Suprapubic skin (tissue), 4 donors: ENCODE measurements at regions not wholly inside any gene's neighbourhood (a gene's known extent, or its start where the extent isn't known, plus 50 kb on each side); places are given as distances from the start of the nearest gene placed in this dataset.

Experiments
- DNase-seq, 2 donors: peaks; one replicate each; pipeline ENCODE4 v3.0.0-alpha.2; 2019; ENCODE audit warnings: low spot score in 2 of 2
- H3K27ac ChIP-seq: fragments of 200-600 bp; sonication (generic); one replicate; pipeline ENCODE4 v1.5.1; 2019
- H3K27me3 ChIP-seq: fragments of 200-600 bp; sonication (generic); one replicate; pipeline ENCODE4 v1.5.1; 2019
- H3K36me3 ChIP-seq: fragments of 200-600 bp; sonication (generic); one replicate; pipeline ENCODE4 v1.5.1; 2019
- H3K4me1 ChIP-seq: fragments of 200-600 bp; sonication (generic); one replicate; pipeline ENCODE4 v1.5.1; 2019
- H3K4me3 ChIP-seq: fragments of 200-600 bp; sonication (generic); one replicate; pipeline ENCODE4 v1.5.1; 2019; ENCODE audit warnings: mild to moderate bottlenecking
- H3K9me3 ChIP-seq: fragments of 200-600 bp; sonication (generic); one replicate; pipeline ENCODE4 v1.5.1; 2019
- EP300 ChIP-seq: sonication (generic); formaldehyde crosslinking; IDR thresholded peaks from one replicate; pipeline ENCODE4 v1.6.1; 2017; ENCODE audit warnings: antibody characterized with exemption
- POLR2A ChIP-seq, 2 donors: fragments of 450-650 bp; IDR thresholded peaks; one replicate each; pipeline ENCODE4 v1.6.1; 2017; ENCODE audit warnings: antibody characterized with exemption in 2 of 2, mild to moderate bottlenecking in 2 of 2, moderate library complexity in 2 of 2
- POLR2AphosphoS5 ChIP-seq, 3 donors: sonication (generic); formaldehyde crosslinking; IDR thresholded peaks; one replicate each; pipeline ENCODE4 v1.6.1; 2017; ENCODE audit warnings: antibody characterized with exemption in 3 of 3
- WGBS: methylation state at CpG from one replicate; pipeline ENCODE4 v1.1.5; 2018; 5-methylcytosine and 5-hydroxymethylcytosine counted together
- TF ChIP-seq, protein P1 (sequence below), 2 donors: fragments of 200-600 bp in 1 of 2; fragments of 450-650 bp in 1 of 2; sonication (generic) in 1 of 2; IDR thresholded peaks; one replicate each; pipeline ENCODE4 v1.5.1; 2016 to 2019; ENCODE audit warnings: antibody characterized with exemption in 2 of 2, mild to moderate bottlenecking in 1 of 2, moderate library complexity in 1 of 2

DNA sequence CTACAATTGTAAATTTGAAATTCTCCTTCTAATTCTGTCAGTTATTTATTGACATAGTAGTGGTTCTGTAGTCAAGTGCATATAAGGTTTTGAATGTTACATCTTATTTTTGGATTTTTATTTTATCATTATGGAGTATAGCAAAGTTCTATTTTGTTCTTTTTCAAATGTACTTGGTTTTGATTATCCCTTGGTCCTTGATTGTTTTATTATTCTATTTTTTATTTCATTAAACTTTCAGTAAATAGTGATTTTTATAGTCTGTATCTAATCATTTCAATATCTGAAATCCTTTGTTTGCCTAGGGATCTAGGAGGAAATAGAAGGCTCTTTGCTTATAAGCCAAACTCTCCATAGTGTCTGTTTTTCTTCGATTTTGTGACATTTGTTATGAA is 87.8 kb downstream of the HFE start:
- no peaks in the 10 kb centered on the region for H3K36me3 ChIP-seq
- H3K27me3 ChIP-seq, result no peaks in the 10 kb centered on the region
- no peak overlapping the region for H3K27ac ChIP-seq
- no peak for DNase-seq
- peaks cover 17% of the 10 kb centered on the region for H3K4me1 ChIP-seq
- H3K9me3 ChIP-seq, result no peaks in the 10 kb centered on the region
- TF ChIP-seq POLR2A (IDR thresholded peaks at IDR 0.05), result no peak
- TF ChIP-seq POLR2AphosphoS5 (IDR thresholded peaks at IDR 0.05), result no peak
- TF ChIP-seq EP300, result no peak
- TF ChIP-seq, protein P1, sequence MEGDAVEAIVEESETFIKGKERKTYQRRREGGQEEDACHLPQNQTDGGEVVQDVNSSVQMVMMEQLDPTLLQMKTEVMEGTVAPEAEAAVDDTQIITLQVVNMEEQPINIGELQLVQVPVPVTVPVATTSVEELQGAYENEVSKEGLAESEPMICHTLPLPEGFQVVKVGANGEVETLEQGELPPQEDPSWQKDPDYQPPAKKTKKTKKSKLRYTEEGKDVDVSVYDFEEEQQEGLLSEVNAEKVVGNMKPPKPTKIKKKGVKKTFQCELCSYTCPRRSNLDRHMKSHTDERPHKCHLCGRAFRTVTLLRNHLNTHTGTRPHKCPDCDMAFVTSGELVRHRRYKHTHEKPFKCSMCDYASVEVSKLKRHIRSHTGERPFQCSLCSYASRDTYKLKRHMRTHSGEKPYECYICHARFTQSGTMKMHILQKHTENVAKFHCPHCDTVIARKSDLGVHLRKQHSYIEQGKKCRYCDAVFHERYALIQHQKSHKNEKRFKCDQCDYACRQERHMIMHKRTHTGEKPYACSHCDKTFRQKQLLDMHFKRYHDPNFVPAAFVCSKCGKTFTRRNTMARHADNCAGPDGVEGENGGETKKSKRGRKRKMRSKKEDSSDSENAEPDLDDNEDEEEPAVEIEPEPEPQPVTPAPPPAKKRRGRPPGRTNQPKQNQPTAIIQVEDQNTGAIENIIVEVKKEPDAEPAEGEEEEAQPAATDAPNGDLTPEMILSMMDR (IDR thresholded peaks at IDR 0.05), result no peak
- 30% methylated on average over 1 of the region's 1 CpG for WGBS
- H3K4me3 ChIP-seq, result no peak overlapping the region

DNA sequence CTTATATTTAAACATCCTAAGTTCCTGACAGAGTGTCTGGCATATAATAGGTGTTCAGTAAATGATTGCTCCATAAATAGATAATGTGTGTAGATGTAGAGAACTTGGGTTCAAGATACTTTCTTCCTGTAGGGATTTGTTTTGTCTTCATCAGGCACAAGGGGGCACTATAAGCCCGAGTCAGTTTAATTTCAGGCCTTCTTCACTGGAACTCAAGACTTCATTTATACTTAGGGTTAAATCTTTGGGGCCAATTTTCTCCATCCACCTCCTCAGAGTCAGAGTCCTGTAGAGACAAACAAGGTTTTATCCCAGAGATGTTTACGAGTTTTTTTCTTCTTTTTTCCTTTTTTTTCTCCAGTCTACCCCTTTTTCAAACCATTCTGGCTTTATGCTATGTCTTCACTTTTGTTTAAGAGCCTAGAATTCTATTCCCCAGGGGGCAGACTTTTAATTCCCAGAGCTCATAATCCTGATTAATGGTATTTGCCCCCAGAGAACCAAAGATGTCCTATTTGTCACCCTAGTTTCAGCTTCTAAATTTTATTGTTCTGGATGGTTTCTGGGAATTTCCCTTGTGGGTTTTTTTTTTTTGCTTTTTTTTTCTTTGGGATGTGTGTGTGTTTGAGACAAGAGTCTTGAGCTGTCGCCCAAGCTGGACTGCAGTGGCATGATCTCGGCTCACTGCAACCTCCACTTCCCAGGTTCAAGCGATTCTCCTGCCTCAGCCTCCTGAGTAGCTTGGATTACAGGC is 88.4 kb downstream of the HFE start:
- H3K27ac ChIP-seq, result no peak overlapping the region
- H3K4me1 ChIP-seq, result peaks cover 17% of the 10 kb centered on the region
- no peak for DNase-seq
- 79% methylated on average over 5 of the region's 5 CpGs for WGBS
- no peaks in the 10 kb centered on the region for H3K27me3 ChIP-seq
- H3K4me3 ChIP-seq, result no peak overlapping the region
- H3K36me3 ChIP-seq, result no peaks in the 10 kb centered on the region
- TF ChIP-seq EP300 (no peak), POLR2AphosphoS5 (IDR thresholded peaks at IDR 0.05) (no peak), POLR2A (IDR thresholded peaks at IDR 0.05) (no peak)
- TF ChIP-seq, protein P1 (IDR thresholded peaks at IDR 0.05), result peak; percentile 36 to 40
- no peaks in the 10 kb centered on the region for H3K9me3 ChIP-seq

DNA sequence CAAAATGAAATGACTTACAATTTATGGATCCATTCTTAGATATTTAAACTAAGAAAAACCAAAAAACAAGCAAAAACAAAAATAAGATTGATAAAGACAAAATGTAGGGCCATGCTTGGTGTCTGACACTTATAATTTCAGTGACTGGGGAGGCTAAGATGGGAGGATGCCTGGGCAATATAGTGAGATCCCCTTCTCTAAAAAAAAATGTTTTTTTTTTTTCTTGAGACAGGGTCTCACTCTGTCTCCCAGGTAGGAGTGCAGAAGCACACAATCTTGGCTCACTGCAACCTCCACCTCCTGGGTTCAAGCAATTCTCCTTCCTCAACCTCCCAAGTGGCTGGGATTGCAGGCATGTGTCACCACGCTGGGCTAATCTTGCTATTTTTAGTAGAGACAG is 92.4 kb downstream of the HFE start:
- DNase-seq, result no peak
- H3K4me3 ChIP-seq, result no peak overlapping the region

DNA sequence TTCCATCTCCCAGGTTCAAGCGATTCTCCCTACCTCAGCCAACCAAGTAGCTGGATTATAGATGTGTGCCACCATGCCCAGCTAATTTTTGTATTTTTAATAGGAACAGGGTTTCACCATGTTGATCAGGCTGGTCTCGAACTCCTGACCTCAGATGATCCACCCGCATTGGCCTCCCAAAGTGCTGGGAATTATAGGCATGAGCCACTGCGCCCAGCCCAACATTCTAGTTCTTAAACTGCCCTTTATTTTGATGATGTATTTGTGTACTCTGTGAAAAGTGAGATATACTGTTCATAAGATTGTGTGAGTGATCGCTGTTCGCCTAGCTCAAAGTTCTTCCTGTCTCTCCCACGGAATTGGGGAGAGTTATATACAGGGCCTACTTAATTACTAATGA is 93.1 kb downstream of the HFE start:
- H3K27ac ChIP-seq, result no peak overlapping the region
- H3K4me3 ChIP-seq, result no peak overlapping the region
- H3K36me3 ChIP-seq, result no peaks in the 10 kb centered on the region
- WGBS, result 82% methylated on average over 7 of the region's 7 CpGs
- no peaks in the 10 kb centered on the region for H3K27me3 ChIP-seq
- DNase-seq, result no peak
- TF ChIP-seq POLR2A (IDR thresholded peaks at IDR 0.05) (no peak), POLR2AphosphoS5 (IDR thresholded peaks at IDR 0.05) (no peak), EP300 (no peak)
- TF ChIP-seq, protein P1 (IDR thresholded peaks at IDR 0.05), result no peak
- no peaks in the 10 kb centered on the region for H3K9me3 ChIP-seq
- H3K4me1 ChIP-seq, result peaks cover 12% of the 10 kb centered on the region

More for the DNA sequence above, 92.4 kb downstream of the HFE start:
- Histone ChIP-seq H3K9me3 (no peaks in the 10 kb centered on the region), H3K27me3 (no peaks in the 10 kb centered on the region), H3K27ac (no peak overlapping the region), H3K36me3 (no peaks in the 10 kb centered on the region), H3K4me1 (peaks cover 12% of the 10 kb centered on the region)
- TF ChIP-seq, protein P1 (IDR thresholded peaks at IDR 0.05), result no peak
- no peak for TF ChIP-seq EP300
- TF ChIP-seq POLR2A (IDR thresholded peaks at IDR 0.05), result no peak
- no peak for TF ChIP-seq POLR2AphosphoS5 (IDR thresholded peaks at IDR 0.05)
- WGBS, result 100% methylated on average over 1 of the region's 1 CpG

DNA sequence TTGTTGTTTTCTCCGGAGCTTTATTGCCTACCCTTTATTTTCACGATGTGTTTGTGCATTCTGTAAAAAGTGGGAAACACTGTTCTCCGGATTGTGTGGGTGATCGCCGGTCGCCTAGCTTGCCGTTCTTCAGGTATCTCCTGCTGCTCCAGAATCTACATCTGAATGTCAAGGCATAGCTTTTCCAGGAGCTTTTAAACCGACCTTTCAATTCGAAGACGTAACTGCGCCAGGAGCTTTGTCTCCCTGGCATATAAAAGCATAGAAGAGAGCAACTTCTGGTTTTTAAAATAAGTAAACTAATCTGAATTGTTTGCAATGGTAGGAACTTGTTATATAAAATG is 96.0 kb downstream of the HFE start:
- peaks cover 14% of the 10 kb centered on the region for H3K4me1 ChIP-seq
- TF ChIP-seq EP300 (no peak), POLR2AphosphoS5 (IDR thresholded peaks at IDR 0.05) (no peak), POLR2A (IDR thresholded peaks at IDR 0.05) (no peak)
- TF ChIP-seq, protein P1 (IDR thresholded peaks at IDR 0.05), result no peak

More for the DNA sequence above, 96.0 kb downstream of the HFE start:
- H3K36me3 ChIP-seq, result no peaks in the 10 kb centered on the region
- no peak for DNase-seq
- H3K9me3 ChIP-seq, result no peaks in the 10 kb centered on the region
- peak overlapping the region; percentile 74 for H3K27ac ChIP-seq
- no peaks in the 10 kb centered on the region for H3K27me3 ChIP-seq
- WGBS, result 6% methylated on average over 11 of the region's 11 CpGs
- H3K4me3 ChIP-seq, result peak overlapping the region; percentile 54
